Activated CD4-positive, alpha-beta T cell treated with anti-CD3 and anti-CD28 coated beads, Interleukin-2, amount 50 U/mL, for 4 hours (primary cell): ENCODE measurements at regions not wholly inside any gene's neighbourhood (a gene's known extent, or its start where the extent isn't known, plus 50 kb on each side); places are given as distances from the start of the nearest gene placed in this dataset.

Experiments
- DNase-seq, 2 experiments: peaks; one replicate each; pipeline ENCODE4 v3.0.0-alpha.2; 2020

- DNase-seq = no peak
Observed at GRCh38 chr18:42137693-42138375, 182.8 kb downstream of the PIK3C3 start.

DNA sequence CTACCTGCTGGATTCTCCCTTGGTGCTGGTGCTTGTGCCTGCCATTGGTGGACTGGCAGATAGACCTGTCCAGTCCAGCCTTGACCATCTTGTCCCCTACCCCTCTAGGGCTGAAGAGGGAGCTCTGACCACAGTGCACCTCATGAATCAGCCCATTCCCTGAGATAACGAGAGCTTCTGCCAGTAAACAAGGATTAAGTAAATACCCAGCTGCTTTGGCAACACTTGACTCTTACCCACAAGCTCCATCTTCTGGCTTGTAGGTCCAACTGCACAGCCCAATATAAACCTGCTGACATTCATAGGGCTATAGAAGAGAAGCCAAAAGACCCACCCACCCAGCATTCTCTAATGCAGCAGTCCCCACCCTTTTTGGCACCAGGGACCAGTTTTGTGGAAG is 186.4 kb downstream of the PIK3C3 start:
- no peak for DNase-seq

DNA sequence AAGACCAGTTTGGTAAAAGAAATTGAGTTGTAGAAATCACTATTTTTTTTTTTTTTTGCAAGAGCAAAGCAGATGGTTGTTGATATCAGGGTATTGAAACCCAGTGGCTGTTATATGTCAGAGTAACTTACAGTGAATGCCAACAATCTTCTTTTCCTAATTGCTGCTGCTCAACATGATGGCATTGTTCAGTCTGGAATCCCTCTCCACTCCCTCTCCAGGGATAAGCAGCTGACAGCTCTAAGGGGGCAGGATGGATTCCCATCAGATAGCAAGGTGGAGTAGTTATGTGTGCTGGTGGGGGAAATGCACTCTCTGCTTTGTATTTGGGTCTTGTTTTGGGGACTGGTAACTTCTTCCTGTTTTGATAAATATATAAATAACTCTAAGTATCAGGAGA is 200.0 kb downstream of the PIK3C3 start:
- DNase-seq = no peak

- DNase-seq = no peak
Observed at GRCh38 chr18:42156281-42156680, 201.2 kb downstream of the PIK3C3 start.

GRCh38 chr18:42157420-42157819 is 202.4 kb downstream of the PIK3C3 start:
- no peak for DNase-seq

DNA sequence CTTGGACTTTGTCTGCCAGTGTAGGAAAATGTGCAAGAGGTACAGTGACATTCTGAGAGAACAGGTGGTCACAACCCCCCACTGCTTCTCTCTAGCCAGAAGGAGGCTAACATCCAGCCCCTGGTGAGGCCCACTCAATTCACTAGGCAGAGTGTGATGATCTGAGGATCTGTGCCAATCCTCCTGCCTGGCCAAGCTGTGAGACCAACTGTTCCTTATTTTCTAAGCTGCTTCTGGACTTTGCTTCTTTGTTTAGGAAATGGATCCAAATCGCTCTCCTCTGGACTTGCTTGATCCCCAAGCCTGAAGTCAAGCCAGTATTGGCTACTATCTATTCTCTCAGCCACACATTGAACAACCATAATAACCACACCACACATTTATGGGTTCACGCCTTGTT is 202.8 kb downstream of the PIK3C3 start:
- no peak for DNase-seq

DNA sequence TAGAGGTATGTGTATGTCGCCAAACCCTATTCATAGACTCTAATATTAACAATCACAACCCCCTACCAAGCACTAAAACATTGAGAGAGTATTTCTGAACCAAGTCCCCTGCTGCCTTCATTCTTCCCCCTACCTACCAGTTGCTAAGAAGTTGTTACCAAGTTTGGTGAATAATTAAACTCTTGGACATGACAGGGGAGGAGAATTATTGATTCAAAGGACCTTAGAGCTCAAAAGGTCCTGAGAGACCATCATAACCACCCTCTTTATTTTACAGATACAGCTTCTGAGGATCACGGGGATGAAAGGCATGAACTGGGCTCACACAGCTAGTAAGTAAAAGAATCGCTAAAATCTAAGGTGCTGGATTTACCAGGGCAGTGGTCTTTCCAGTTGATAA is 204.1 kb downstream of the PIK3C3 start:
- no peak for DNase-seq

- DNase-seq = no peak
Observed at GRCh38 chr18:42163321-42163720, 208.3 kb downstream of the PIK3C3 start.

- DNase-seq = no peak
Observed at GRCh38 chr18:42164556-42164955, 209.5 kb downstream of the PIK3C3 start.

GRCh38 chr18:42165922-42166513 is 211.0 kb downstream of the PIK3C3 start:
- no peak for DNase-seq

DNA sequence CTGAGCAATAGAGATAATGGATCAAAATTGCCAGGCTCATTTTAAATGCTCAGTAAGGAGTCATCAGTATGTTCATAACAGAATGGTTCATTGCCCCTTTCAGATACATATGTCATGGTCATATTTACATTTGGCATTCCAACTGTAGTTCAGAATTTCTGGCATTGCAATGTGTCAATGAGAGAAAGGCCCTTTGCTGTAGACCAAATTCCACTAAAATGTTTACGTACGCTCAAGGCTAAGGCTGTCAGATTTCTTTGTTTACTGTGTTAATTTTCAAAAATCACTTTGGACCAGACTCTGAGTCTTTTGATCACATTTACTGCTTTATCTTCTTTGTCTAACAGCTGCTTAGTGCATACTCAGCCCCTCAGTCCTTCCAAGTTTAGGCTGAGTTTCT is 213.5 kb downstream of the PIK3C3 start:
- DNase-seq = no peak

DNA sequence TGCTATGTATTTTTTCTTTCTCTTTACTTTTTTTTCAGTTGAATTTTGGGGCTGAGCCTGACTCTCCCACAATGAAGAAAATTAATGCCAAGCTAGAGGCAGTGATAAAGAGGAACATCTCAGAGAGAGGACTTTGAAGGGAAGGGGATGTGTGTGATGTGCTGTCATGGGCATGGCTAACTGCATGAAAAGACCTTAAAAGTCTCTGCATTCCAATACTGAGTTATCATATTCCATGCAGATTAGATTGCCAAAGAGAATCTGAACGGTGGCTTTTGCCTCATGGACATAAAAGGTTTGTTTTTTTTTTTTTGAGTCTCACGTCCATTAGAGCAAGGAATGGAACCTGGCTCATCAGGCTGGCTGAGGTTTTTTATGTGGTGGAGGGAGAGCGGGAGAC is 213.9 kb downstream of the PIK3C3 start:
- no peak for DNase-seq

DNA sequence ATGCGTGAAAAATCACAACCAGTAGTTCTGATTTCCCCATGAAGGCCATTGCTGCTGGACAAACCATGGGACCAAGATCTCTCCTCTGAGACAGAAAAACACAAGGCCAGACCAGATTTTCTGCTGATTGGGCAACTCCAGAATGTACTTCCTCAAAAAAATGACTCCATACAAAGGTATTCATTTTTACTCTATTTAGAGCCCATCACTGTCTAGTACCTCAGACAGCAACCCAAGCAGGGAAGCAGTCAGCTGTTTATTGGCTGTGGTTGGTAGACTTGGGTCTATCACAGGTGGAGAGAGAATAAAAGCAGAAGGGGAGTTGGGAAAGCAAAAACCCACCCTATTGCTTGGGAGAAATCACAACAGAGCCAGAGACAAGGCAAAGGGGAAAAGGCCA is 219.9 kb downstream of the PIK3C3 start:
- DNase-seq = no peak

- DNase-seq = no peak
Observed at GRCh38 chr18:42176599-42176998, 221.6 kb downstream of the PIK3C3 start.

- DNase-seq = no peak
Observed at GRCh38 chr18:42177390-42177789, 222.4 kb downstream of the PIK3C3 start.

DNA sequence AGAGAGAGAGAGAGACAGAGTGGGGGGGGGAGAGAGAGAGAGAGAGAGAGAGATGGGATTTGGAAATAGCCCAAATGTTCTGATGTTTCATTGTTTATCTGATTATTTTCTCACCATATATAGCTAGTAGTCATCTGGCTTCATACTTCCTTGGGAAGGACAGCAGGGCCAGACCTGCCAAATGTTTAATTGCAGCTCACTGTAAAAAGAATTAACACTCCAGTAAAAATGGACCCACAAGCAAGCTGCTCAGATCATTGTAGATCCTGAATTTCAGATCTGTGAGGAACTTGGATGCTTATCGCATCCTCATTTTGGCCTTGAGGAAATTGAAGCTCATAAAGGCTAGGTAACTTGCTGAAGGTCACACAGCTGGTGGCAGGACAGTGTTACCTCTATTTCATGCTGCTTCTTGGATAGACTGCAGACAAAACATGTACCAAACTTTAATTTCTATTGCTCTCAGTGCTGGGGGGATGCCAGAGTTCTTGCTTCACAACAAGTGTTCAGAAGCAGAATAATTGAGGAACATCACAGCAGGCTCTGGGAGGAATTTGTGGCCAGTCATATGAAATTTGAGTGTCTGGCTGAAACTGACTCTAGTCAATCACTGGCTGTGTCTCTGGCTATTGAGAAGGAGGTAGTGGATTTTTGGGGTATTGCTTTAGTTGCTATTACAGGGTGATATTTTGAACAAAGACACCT is 223.5 kb downstream of the PIK3C3 start:
- no peak for DNase-seq

- no peak for DNase-seq
Observed at GRCh38 chr18:42179542-42180121, 224.6 kb downstream of the PIK3C3 start.

GRCh38 chr18:42181474-42181873 is 226.4 kb downstream of the PIK3C3 start:
- DNase-seq = no peak

- DNase-seq = no peak
Observed at GRCh38 chr18:42182728-42183700, 228.0 kb downstream of the PIK3C3 start.

- no peak for DNase-seq
Observed at GRCh38 chr18:42183746-42184145, 228.7 kb downstream of the PIK3C3 start.

DNA sequence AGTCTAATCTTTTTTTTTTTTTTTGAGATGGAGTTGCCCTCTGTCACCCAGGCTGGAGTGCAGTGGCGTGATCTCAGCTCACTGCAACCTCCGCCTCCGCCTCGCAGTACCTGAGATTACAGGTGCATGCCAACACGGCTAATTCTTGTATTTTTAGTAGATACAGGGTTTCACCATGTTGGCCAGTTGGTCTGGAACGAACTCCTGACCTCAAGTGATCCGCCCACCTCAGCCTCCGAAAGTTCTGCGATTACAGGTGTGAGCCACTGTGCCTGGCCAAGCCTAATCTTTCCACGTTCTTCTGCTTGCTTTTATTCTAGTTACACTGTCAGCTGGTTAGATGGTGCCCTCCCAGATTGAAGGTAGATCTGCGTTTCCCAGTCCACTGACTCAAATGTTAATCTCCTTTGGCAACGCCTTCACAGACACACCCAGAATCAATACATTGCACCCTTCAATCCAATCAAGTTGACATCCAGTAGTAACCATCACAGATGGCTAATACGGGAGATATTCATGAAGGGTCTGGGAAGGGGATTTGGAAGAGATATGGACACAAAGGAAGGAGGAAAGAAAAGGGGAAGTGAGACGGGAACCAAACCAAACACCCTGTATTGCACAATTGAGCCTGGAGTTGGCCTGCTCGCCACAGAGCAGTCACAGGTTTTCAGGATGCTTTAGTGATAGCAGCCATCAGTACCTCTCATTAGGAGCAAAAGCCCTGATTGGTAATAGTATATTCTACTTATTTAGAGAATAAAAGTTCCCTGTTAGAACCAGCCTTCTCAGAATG is 229.8 kb downstream of the PIK3C3 start:
- DNase-seq = no peak

DNA sequence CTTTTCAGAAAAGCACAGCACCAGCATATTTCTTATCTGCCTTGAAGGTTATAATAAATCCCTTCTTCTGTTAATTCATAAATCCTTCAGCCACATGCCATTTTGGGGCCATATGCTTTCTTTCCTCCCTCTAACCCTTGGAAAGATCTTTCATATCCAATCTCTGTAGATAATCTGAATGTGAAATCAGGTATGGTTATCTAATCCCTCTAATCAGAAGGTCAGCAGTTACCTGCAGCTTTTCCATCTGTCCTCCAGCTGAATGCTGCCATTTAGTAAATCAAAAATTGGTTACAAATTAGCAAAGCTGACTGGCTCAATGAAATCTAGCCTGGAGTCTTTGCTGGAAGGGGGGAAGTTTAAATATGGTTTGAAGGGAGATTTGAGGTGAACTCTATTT is 230.5 kb downstream of the PIK3C3 start:
- DNase-seq = no peak
